ENCODE measurements at regions not wholly inside any gene's neighbourhood (a gene's known extent, or its start where the extent isn't known, plus 50 kb on each side); places are given as distances from the start of the nearest gene placed in this dataset.

GRCh38 chr4:38368613-38369012, 295.4 kb upstream of the KLF3 start:
- TF ChIP-seq, protein P1, sequence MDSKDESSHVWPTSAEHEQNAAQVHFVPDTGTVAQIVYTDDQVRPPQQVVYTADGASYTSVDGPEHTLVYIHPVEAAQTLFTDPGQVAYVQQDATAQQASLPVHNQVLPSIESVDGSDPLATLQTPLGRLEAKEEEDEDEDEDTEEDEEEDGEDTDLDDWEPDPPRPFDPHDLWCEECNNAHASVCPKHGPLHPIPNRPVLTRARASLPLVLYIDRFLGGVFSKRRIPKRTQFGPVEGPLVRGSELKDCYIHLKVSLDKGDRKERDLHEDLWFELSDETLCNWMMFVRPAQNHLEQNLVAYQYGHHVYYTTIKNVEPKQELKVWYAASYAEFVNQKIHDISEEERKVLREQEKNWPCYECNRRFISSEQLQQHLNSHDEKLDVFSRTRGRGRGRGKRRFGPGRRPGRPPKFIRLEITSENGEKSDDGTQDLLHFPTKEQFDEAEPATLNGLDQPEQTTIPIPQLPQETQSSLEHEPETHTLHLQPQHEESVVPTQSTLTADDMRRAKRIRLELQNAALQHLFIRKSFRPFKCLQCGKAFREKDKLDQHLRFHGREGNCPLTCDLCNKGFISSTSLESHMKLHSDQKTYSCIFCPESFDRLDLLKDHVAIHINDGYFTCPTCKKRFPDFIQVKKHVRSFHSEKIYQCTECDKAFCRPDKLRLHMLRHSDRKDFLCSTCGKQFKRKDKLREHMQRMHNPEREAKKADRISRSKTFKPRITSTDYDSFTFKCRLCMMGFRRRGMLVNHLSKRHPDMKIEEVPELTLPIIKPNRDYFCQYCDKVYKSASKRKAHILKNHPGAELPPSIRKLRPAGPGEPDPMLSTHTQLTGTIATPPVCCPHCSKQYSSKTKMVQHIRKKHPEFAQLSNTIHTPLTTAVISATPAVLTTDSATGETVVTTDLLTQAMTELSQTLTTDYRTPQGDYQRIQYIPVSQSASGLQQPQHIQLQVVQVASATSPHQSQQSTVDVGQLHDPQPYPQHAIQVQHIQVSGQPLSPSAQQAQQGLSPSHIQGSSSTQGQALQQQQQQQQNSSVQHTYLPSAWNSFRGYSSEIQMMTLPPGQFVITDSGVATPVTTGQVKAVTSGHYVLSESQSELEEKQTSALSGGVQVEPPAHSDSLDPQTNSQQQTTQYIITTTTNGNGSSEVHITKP (IDR thresholded peaks at IDR 0.05; ENCODE audit: partially characterized antibody): no peak
- TF ChIP-seq ZNF24 (IDR thresholded peaks at IDR 0.05) (no peak), ZNF354B (CRISPR knock-in tag; IDR thresholded peaks at IDR 0.05) (no peak), CBX5 (IDR thresholded peaks at IDR 0.05; ENCODE audit: borderline replicate concordance, low read depth) (no peak), POLR2AphosphoS5 (IDR thresholded peaks at IDR 0.05; ENCODE audit: control insufficient read depth, insufficient read depth, low read depth, low read length) (no peak)

All from K562 (cell line).